Stimulated activated CD4-positive, alpha-beta T cell treated with anti-CD3 and anti-CD28 coated beads, Interleukin-12 subunit alpha, Interleukin-12 subunit beta, amount 100 ng/mL, for 4 hours (primary cell): ENCODE measurements at regions not wholly inside any gene's neighbourhood (a gene's known extent, or its start where the extent isn't known, plus 50 kb on each side); places are given as distances from the start of the nearest gene placed in this dataset.

Experiments used
- DNase-seq: peaks from one replicate; pipeline ENCODE4 v3.0.0-alpha.2; 2020

DNA sequence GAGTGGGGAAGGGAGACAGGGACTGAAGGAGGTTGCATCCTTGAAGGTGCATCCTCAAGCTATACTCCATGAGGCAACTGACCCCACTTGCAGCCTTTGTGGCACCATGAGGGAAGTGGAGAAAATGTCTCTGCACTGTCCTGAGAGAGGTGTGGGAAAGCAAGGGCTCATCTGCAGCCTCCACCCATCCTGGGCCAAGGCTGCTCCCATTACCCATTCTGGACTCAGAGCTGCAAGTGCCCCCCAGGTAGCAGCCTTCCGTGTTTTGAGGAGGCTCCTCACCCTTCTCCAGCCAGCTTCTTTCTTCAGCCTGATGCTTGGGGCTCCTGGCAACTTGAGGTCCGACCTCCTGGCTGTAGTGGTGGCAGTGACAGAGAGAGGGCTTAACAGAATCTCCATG is 294.6 kb downstream of the CDH26 start:
- DNase-seq = no peak

DNA sequence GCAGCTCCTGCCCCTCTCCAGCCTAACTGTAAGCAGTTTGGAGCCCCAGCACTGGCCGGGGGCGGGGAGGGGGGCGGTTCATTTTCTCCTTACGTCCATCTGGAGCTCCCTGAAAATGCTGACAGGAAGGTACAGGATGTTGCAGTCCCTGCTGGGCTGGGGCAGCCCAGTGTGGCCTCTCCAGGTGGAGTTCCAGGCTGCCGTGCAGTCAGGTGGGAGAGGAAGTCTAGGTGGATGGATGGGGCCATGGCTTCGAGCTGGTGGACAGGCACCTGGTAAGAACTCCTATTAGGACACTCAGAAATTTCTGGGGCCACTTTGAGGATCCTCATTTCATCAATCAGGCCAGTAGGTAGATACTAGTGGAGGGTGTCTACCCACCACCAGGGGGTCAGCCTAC is 295.2 kb downstream of the CDH26 start:
- DNase-seq = no peak

DNA sequence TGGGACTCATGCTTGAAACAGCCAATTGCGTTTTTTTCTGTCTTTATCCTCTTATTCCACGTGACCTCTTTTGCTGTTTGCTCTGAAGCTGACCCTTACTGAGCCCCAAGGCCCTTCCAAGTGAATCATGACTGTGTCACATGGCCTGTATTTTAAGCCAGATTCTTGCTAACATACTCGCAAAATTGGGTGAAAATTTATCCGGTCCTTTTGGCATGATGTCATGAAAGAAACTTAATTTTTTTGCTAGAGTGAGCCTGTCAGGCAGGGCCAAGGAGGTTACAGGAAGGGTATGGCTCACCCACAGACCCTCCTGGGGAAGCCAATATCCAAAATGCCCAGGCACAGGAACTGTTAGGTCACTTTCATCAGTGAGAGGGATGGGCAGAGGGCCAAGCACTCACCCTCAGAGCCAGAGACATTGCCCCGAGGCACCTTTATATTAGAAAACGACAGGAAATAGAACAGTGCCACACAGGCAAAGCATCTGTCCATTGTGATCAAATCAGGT is 296.7 kb downstream of the CDH26 start:
- DNase-seq = no peak

DNA sequence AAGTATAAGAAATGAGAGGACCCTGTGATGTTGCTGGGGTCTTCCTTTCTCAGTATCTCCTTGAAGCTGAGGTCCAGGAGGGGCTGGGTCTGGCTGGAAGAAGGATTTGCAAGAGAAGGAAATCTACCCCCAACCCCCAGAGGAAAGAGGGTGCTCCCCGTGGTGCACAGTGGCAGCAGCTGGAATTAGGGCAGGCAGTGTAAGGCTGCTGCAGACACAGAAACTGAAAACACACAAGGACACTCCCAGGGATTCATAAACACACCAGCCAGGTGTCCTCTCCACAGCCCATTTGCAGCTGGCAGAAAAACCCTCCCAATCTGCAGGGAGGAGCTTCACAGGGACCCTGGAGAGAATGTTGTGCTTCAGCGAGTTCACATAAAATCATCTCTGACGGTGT is 297.2 kb downstream of the CDH26 start:
- no peak for DNase-seq

DNA sequence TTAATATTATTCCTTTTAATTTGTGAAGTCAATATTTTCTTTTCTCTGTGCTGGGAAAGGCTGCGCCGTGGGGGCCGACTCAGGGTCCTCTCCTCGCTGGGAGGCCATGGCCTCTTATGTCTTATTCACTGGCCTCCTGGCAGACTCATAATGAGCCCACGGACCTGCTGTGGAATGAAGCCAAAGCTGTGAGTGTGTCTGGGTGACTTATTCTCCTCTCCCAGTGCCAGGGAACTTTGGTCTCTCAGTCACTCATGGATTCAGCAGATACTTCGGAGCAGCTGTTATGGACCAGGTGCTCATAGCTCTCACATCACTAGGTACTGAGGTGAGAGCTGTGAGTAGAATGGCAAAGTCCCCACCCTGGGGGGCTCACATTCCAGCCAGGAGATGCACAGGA is 297.6 kb downstream of the CDH26 start:
- DNase-seq = no peak

DNA sequence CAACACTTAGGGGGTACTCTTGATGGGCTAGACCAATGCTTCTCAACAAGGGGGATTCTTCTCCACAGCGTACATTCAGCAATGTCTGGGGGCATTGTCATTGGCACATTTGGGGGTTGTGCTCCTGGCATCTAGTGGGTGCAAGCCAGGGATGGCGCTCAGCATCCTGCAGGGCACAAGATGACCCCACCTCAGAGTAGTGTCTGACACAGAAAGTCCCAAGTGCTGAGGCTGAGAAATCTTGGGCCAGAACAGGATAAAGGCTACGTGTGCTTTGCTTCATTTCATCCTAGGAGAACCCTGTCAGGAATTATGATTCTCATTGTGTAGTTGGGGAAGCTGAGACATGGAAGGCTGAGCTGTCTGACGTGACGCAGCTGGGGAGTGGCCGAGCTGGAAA is 298.6 kb downstream of the CDH26 start:
- DNase-seq = no peak

DNA sequence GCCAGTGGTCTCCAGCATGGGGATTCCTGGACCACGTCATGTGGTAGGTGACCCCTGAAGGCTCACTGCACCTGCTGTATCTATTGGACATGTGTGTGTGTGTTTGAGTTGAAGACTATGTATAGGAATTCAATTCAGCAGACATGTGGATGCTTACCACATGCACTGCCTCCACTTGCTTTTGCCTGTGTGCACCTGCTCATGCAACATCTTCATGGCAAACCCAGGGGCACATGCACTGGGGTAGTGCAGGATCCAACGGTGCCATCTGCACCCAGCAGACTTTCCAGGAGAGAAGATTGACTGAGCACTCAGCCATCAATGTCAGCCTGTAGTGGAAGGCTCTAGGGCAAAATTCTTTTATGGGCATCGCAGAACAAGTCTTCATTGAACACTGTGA is 299.4 kb downstream of the CDH26 start:
- DNase-seq = no peak

DNA sequence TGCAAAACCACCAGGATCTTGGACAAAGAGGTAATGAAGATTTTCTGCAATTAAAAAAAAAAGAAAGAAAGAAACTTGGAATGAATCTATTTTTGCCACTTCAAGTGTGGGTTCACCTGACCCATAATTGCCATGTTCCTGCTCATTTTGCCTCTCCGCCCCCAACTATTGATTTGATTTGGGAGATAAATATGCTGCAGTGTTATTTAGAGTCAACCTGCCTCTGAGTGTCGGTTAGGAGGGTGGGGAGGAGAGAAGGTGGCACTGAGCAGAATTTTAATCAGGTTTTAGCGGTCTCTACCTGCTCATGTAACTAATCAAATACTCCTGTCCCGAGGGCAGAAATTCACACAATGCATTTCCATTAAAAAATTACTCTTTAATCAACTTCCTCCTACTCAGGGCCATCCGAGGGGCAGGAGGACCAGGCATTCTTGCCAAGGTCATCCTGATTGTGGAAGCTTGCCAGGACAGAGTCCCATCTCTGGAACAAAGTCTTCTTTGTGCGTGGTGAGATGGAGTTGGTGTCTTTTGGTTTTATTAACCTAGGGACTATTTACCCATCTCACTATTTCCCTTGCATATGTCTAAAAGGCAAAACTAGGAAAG is 300.1 kb downstream of the CDH26 start:
- no peak for DNase-seq

DNA sequence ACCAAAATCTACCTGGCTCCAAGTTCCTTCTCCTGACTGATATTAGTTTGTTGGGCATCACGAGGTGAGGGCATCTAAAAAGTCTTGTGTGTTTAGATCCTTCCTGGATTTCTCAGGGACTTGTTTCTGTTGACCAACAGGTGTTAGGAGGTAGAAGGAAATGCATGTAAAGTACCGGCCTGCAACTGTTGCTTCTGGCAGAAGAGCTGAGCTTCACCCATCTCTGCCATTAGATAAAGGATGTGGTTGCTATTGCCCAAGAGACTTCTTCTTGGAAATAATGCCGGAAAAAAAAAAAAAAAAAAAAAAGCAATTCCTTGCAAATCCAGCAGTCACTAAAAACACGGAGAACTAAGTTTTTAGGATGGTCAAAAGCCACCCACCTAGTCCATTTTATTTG is 303.1 kb downstream of the CDH26 start:
- no peak for DNase-seq

DNA sequence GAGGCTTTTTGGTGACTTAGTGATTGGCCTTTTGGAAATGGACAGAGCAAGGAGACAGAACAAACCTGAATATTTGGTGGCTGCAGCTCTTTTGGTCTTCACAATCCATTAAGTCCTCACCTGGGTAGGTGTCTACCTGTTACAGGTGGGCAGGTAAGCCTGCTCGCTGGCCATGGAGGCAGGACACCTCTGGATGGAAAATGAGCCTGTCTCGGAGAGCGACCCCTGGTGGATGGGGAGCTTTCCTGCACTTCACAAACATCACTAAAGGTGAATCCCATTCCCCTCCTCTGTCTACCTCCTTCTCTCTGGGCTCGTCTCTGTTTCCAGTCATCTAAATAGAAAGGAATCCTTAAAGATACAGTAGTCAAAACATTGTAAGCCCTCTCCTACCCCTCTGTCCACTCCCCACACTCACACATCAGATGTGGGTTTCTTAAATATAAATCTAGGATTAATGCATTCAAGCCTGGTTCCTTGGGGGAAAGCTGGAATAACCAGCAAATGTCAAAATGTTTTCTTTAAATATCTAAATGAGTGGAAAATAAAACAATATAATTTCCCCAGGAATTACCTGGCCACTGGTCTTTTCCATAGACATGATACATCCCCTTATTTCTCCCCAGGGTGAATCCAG is 304.9 kb downstream of the CDH26 start:
- peak; percentile 45 for DNase-seq

DNA sequence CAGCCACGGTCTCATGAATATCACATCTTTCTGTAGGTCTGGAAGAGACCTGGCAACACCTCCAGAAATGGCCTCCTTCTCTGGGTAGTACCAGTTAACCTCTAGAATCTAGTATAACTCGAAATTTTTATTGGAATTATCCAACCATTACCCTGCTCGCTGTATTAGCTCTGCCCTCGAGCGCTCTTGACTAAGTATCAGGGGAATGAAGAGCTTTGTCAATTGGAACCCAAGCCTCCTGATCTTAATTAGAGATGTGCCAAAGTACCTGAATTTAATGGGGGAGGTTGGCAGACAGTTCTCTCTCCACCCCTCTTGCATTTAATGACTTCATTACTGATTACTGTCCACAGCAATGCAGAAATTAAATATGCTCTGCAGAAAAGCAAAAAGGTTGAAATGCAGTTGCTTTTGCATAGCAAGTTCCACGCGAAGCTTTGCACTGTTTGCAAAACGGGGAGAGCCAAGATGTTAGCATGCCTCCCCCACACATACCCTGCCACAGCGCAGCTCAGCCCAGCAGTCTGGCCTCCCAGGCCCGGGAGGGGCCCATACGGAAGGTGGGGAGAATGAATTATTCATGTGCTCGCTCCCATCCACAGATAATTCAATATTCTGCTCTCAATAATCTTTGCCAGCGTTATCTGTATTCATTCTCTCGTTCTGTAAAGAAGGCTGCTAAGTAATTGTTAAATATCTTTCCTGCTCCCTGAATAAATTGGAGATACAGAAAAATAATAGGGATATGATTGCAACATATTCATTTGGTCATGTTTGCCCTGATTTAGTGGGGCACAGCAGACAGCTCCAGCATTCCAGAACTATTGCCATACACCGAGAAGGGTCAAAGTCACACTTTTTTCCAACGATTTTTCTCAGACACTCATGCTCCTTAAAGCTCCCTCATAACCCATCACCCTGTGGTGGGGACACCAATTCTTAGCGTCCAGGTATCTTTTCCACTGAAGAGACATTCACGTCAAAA is 305.8 kb downstream of the CDH26 start:
- no peak for DNase-seq

DNA sequence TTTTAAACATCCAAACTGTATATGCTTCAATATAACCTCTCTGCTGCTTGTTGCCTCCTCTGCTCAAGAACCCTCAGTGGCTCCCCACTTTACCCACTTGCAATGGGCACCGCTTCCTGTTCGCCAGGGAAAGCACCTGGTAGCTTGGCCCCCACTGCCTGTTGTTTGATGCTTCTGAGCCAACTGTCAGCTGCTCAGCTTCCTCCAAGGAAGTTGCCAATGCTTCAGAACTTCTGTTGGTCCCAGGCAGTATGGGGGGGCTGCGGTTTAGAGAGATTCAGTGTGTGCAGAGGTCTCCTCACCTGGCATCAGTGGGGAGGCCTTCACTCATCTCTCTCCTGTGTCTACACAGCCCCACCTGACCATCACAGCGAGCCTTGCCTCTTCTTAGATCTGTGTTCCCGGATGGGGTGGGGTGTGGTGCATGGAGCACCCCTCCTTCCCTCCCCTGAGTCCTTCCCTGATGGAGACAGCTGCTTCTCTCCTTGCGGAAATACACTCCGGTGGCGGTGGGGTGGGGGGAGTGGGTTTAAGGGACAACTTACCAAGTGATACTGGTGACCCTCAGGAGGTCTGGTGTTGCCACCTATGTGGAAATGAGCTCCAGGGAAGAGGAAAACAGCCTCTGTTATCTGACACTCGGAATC is 308.1 kb downstream of the CDH26 start:
- no peak for DNase-seq

DNA sequence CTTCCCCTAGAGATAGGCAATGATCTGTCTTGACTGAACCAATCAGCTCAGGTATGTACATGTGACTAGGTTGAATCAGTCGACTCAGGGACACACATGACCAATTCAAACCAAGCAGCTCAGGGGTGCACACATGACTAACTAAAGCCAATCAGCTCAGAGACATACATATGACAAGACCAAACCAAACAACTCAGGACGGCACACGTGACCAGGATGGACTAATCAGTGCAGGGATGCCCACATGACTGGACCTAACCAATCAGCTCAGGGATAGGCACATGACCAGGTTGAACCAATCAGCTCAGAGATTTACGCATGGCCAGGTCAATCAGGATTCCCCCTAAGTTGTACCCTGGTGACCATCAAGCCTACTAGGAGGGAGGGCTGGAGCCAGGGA is 310.3 kb downstream of the CDH26 start:
- DNase-seq = no peak

DNA sequence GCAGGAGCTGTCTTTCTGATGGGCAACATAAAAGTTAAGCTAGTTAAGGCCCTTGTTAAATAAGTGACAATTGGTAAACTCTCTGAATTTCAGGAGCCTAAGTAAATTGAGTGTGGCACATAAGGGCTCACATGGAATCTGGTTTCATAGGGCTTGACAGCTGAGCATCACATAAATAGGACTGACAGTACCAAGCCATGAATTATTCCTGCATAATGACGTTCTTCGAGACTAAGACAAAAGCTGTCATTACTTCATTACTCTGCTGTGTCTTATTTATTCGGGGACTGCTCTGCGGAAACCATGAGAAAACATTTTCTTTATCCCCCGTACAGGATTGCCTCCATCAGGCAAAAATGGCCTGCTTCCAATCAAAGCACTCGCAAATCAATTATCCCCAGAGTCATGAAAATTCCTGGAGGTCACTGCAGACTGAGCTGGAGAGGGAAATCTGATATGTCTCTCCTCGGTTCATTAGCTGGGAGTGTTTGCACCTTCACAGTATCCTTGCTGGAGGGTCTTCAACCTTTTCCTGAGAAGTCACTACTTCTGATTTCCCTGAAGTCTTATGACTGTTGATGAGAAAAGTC is 311.4 kb downstream of the CDH26 start:
- DNase-seq = no peak

DNA sequence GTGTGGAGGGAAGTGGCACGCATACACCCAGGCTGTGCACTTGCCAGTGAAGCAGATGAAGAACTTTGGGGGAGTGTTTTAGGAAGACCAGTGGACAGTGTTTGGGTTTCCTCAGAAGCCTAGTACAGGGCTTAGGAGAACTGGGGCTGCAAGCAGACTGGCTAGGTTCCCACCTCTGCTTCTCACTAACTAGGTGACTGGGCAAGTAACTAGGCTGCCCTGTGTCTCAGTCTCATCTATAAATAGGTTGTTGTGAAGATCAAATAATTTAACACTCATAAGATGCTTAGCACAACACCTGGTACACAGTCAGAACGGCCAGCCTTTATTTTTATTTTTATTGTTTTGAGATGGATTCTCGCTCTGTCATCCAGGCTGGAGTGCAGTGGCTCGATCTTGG is 312.1 kb downstream of the CDH26 start:
- no peak for DNase-seq

DNA sequence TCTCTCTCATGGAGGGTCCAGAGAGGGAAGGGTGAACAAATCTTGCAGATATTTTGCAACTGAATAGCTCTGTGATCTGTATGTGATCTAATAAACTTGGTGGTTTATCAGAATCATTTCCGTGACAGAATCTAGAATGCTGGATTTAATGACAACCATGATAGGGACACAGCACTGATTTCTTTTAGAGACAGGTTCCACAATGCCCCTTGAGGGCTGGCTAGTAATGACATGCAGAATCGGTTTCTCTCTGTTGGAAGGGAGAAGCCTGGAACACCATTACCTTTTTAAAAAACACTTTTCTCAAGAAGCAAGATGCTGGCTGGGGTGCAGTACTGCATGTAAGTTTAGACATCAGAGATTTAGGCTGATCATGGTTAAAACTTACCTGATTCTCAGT is 313.4 kb downstream of the CDH26 start:
- DNase-seq = no peak

DNA sequence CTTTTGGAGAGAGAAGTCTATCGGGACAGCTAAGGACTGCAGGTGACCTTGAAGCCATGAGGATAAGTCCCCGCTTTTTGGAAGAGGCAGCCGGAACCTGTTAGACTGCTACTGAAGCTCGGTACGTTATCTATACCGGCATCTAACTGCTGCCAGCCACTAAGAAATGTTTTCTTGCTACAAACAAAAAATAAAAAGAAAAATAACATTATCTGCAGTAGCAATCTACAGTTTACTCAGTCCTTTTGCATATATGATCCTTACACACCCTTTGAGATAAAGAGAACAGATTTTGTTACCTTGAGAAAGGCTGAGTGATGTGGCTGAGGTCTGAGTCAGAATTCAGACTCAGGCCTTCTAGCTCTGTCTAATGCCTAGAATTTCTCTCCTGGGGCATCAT is 314.6 kb downstream of the CDH26 start:
- DNase-seq = no peak

DNA sequence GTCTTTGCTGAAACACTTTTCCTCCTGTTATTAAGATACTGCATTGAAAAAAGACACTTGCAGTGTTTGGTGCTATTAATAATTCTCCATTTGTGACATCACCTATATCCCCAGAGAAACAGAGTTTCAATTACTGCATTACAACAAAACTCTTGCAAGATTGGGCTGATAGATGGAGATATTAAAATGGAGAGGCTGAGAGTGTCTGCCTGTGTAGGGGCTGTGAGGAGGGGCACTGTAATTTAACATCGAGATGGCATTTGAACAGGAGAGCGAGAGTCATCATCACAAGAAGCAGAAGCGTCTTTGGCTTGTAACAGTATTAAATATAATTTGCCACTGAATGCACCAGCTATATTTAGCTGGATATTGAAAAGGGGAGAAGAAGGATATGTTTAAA is 316.5 kb downstream of the CDH26 start:
- DNase-seq = no peak

DNA sequence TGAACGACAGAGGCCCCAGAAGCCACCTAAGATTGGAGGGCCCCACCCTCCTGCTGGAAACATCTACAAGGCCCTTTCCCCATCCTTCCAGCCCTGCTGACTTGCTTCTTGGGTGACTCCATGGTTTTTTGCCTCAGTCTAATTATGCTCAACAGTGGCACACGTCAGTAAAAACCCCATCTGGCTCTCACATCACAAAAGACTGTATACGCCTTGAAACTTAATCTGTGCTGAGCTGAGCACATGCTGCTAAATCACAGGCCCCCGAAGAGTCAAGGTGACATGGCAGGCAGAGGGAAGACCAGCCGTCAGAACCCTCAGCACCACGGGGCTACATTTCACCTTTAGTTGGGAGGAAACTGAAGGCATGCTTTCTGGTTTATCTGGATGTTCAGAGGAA is 323.1 kb downstream of the CDH26 start:
- no peak for DNase-seq

DNA sequence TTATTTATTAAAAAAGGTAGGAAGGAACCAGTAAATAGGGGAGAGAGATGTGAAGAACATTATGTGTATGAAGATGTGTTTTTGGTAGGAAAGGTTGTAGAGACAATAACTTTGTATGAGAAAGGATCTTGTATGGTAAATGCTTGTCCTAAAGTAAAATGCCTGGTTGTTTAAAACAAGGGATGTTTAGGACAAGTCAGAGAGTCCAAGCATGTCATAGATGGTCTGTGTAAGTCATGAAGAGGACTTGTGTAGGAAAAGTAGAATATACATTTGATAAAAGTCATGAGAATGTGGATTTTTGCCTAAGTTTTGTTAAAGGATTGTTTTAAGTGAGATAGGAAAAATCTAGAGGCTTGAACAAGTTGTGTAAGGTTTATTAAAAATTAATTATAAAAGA is 325.1 kb downstream of the CDH26 start:
- DNase-seq = no peak

DNA sequence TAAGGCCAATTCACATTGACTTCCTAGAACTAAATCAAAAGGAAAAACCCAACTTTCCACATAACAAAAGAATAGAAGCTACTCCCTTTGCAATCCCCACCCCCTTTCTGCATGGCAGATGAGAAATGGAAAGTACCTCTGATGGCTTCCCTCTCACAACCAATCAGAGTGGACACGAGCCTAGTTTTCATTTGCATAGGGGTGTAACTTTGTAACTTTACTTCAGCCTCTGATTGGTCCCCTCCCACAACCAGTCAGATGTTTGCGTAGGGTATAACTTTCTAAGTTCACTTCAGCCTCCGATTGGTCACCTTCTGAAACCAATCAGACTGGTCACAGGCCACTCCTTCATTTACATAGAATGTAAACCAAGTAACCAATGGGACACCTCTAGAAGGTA is 328.5 kb downstream of the CDH26 start:
- no peak for DNase-seq

DNA sequence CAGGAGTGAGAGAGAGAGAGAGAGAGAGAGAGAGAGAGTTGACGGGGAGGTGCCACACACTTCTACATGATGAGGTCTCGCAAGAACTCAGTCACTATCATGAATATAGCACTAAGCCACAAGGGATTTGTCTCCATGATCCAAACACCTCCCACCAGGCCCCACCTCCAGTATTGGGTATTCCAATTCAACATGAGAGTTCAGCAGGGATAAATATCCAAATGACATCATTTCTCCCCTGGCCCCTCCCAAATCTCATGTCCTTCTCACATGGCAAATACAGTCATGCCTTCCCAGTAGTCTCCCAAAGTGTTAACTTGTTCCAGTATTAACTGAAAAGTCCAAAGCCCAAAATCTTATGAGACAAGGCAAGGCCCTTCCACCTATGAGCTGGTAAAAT is 330.7 kb downstream of the CDH26 start:
- DNase-seq = no peak

DNA sequence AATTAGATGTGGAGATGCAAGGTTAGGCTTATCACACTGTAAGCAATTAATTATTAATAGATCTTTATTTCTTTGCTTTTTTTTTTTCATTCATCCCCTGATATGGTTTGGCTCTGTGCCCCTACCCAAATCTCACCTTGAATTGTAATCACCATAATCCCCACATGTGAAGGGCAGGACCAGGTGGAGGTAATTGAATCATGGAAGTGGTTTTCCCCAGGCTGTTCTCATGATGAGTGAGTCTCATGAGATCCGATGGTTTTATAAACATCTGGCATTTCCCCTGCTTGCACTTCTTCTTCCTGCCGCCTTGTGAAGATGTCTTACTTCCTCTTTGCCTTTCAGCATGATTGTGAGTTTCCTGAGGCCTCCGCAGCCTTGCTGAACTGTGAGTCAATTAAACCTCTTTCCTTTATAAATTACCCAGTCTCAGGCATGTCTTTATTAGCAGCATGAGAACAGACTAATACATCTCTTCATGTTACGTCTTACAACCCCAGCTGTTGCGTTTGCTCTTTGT is 333.8 kb downstream of the CDH26 start:
- DNase-seq = no peak
